PFSK-1 (cell line): ENCODE measurements at regions not wholly inside any gene's neighbourhood (a gene's known extent, or its start where the extent isn't known, plus 50 kb on each side); places are given as distances from the start of the nearest gene placed in this dataset.

ENCODE experiments used
- POLR2AphosphoS5 ChIP-seq: IDR thresholded peaks from 2 replicates; pipeline ENCODE4 v1.6.1; 2012; ENCODE audit warnings: low read depth, mild to moderate bottlenecking, control low read depth, low read length, moderate library complexity
- SIN3A ChIP-seq: IDR thresholded peaks from 2 replicates; pipeline ENCODE4 v1.6.1; 2012; ENCODE audit warnings: mild to moderate bottlenecking, low read length, moderate library complexity, borderline replicate concordance; ENCODE audit not compliant: insufficient read depth
- TF ChIP-seq, protein P1 (sequence below), 2 experiments: IDR thresholded peaks; 2 replicates each; pipeline versions ENCODE4 v1.6.1 to v1.8.0; 2011 to 2012; ENCODE audit warnings: low read depth in 2 of 2, low read length in 2 of 2, control low read depth in 1 of 2, inconsistent platforms in 1 of 2, mild to moderate bottlenecking in 1 of 2, moderate library complexity in 1 of 2; ENCODE audit not compliant: insufficient read depth in 1 of 2

DNA sequence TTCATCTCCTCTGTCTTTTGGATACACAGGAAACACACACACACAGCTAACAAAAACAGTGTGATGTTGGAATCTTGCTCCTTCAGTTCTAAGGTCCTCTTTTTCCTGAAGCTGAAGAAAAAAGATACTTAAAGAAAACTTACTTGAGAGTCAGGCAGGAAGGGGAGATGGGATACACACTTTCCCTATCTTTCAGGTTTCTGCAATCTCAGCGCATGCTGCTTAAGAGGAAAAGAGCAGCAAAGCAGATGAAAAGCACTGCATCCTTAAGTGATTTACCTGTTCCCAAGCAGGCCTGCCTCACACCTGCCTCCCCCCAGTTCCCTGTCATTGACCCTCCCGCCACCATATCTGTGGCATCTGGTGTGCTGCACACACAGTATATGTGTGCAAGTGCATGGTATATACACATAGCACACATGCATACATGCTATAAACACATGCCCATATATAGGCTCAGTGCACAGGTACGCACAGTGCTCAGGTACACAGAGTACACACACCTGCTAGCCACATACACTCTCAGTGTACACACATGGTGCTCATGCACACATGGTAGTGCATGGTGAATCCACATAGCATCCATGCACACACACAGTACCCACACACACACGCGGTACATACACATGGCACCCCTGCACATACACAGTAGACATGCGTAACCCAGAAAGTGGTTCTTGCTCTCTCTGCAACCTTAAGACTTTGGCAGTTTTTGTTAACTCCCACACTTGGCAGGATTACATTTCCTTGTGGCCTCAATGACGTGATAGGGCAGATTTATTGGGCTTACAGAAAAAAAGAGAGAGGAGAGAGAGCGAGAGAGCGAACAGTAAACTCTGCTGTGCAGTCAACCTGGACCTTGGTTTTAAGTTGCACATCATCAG is 166.9 kb downstream of the TOMM20 start:
- TF ChIP-seq, protein P1, sequence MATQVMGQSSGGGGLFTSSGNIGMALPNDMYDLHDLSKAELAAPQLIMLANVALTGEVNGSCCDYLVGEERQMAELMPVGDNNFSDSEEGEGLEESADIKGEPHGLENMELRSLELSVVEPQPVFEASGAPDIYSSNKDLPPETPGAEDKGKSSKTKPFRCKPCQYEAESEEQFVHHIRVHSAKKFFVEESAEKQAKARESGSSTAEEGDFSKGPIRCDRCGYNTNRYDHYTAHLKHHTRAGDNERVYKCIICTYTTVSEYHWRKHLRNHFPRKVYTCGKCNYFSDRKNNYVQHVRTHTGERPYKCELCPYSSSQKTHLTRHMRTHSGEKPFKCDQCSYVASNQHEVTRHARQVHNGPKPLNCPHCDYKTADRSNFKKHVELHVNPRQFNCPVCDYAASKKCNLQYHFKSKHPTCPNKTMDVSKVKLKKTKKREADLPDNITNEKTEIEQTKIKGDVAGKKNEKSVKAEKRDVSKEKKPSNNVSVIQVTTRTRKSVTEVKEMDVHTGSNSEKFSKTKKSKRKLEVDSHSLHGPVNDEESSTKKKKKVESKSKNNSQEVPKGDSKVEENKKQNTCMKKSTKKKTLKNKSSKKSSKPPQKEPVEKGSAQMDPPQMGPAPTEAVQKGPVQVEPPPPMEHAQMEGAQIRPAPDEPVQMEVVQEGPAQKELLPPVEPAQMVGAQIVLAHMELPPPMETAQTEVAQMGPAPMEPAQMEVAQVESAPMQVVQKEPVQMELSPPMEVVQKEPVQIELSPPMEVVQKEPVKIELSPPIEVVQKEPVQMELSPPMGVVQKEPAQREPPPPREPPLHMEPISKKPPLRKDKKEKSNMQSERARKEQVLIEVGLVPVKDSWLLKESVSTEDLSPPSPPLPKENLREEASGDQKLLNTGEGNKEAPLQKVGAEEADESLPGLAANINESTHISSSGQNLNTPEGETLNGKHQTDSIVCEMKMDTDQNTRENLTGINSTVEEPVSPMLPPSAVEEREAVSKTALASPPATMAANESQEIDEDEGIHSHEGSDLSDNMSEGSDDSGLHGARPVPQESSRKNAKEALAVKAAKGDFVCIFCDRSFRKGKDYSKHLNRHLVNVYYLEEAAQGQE (IDR thresholded peaks at IDR 0.05; ENCODE audit: insufficient read depth in 1 of 2, low read depth in 2 of 2, low read length in 2 of 2): no peak
- no peak for TF ChIP-seq POLR2AphosphoS5
- TF ChIP-seq SIN3A: no peak
